HG03432 (cell line): ENCODE measurements at regions not wholly inside any gene's neighbourhood (a gene's known extent, or its start where the extent isn't known, plus 50 kb on each side); places are given as distances from the start of the nearest gene placed in this dataset.

Experiments used
- ATAC-seq: cut with Tn5 transposase; IDR thresholded peaks from one replicate; pipeline ENCODE4 v1.9.1; 2021; ENCODE audit warnings: mild to moderate bottlenecking, moderate library complexity; ENCODE audit not compliant: unreplicated experiment

- no peak for ATAC-seq
These were observed 234.6 kb downstream of the ZEB2 start for GRCh38 chr2:144285324-144285723.

- ATAC-seq: no peak
These were observed 238.4 kb downstream of the ZEB2 start for GRCh38 chr2:144281476-144281875.

GRCh38 chr2:144280009-144280408 lies 239.9 kb downstream of the ZEB2 start:
- no peak for ATAC-seq

GRCh38 chr2:144279165-144279564 lies 240.8 kb downstream of the ZEB2 start:
- ATAC-seq: no peak

- no peak for ATAC-seq
These were observed 242.1 kb downstream of the ZEB2 start for GRCh38 chr2:144277622-144278354.

GRCh38 chr2:144275340-144275739 lies 244.6 kb downstream of the ZEB2 start:
- no peak for ATAC-seq

GRCh38 chr2:144274131-144274530 lies 245.8 kb downstream of the ZEB2 start:
- no peak for ATAC-seq

GRCh38 chr2:144270951-144271350 lies 249.0 kb downstream of the ZEB2 start:
- no peak for ATAC-seq

- no peak for ATAC-seq
These were observed 251.8 kb downstream of the ZEB2 start for GRCh38 chr2:144268036-144268678.

GRCh38 chr2:144267239-144267638 lies 252.7 kb downstream of the ZEB2 start:
- peak; percentile 93 for ATAC-seq

- ATAC-seq: no peak
These were observed 254.3 kb downstream of the ZEB2 start for GRCh38 chr2:144265654-144266053.

- ATAC-seq: no peak
These were observed 258.0 kb downstream of the ZEB2 start for GRCh38 chr2:144261966-144262365.

GRCh38 chr2:144261336-144261735 lies 258.6 kb downstream of the ZEB2 start:
- no peak for ATAC-seq

GRCh38 chr2:144259332-144259731 lies 260.6 kb downstream of the ZEB2 start:
- no peak for ATAC-seq

- no peak for ATAC-seq
These were observed 261.8 kb downstream of the ZEB2 start for GRCh38 chr2:144258154-144258553.

- no peak for ATAC-seq
These were observed 262.8 kb downstream of the ZEB2 start for GRCh38 chr2:144256996-144257707.

GRCh38 chr2:144254342-144255235 lies 265.3 kb downstream of the ZEB2 start:
- ATAC-seq: no peak

- no peak for ATAC-seq
These were observed 266.2 kb downstream of the ZEB2 start for GRCh38 chr2:144253743-144254142.

- no peak for ATAC-seq
These were observed 267.2 kb downstream of the ZEB2 start for GRCh38 chr2:144252694-144253093.

- peak; percentile 61 for ATAC-seq
These were observed 270.8 kb downstream of the ZEB2 start for GRCh38 chr2:144249035-144249637.
